ENCODE measurements at regions not wholly inside any gene's neighbourhood (a gene's known extent, or its start where the extent isn't known, plus 50 kb on each side); places are given as distances from the start of the nearest gene placed in this dataset.

DNA sequence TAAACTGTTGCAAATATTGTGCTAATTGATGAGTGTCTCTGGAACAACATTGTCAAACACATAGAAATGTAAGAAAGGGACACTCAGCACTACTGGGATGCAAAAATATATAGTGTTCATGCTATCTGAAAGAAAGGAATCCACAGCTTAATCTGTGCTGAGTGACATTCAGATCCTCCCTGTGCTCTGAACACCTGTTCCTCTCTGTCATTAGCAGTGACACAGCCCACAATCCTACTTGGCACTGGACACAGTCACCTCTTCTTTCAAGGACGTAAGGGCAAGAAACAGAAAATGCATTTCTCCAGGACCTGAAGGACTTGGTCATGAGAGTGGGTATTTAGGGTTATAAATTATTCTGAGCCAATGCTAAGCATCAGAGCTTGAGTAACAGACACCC lies 121.4 kb upstream of the SV2C start:
- Mint-ChIP-seq H3K9me3 (peaks cover 16% of the 10 kb centered on the region), H3K27me3 (ENCODE audit: low read depth) (no peaks in the 10 kb centered on the region), H3K27ac (no peak overlapping the region), H3K36me3 (ENCODE audit: low read depth) (no peaks in the 10 kb centered on the region), H3K4me1 (no peaks in the 10 kb centered on the region), H3K4me3 (no peak overlapping the region)
- TF ChIP-seq, protein P1, sequence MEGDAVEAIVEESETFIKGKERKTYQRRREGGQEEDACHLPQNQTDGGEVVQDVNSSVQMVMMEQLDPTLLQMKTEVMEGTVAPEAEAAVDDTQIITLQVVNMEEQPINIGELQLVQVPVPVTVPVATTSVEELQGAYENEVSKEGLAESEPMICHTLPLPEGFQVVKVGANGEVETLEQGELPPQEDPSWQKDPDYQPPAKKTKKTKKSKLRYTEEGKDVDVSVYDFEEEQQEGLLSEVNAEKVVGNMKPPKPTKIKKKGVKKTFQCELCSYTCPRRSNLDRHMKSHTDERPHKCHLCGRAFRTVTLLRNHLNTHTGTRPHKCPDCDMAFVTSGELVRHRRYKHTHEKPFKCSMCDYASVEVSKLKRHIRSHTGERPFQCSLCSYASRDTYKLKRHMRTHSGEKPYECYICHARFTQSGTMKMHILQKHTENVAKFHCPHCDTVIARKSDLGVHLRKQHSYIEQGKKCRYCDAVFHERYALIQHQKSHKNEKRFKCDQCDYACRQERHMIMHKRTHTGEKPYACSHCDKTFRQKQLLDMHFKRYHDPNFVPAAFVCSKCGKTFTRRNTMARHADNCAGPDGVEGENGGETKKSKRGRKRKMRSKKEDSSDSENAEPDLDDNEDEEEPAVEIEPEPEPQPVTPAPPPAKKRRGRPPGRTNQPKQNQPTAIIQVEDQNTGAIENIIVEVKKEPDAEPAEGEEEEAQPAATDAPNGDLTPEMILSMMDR (IDR thresholded peaks at IDR 0.05; ENCODE audit: unreplicated experiment in 3 of 3), result no peak

DNA sequence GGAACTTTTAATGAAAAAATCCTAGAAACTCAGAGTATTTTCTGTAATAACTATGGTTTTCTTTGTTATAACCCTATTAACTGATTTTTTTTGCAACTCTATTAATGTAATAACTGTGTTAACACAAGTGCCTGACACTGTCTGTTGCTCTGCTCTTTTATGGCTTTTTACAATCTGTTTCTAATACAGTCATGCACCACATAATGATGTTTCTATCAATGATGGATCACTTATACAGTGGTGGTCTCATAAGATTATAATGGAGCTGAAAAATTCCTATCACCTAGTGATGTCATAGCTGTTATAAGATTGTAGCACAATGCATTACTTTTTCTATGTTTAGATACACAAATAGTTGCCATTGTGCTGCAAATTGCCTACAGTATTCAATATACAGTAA lies 123.1 kb upstream of the SV2C start:
- H3K4me1 Mint-ChIP-seq, result no peaks in the 10 kb centered on the region
- H3K27ac Mint-ChIP-seq, result no peak overlapping the region
- TF ChIP-seq, protein P1 (IDR thresholded peaks at IDR 0.05; ENCODE audit: unreplicated experiment in 3 of 3), result no peak
- H3K9me3 Mint-ChIP-seq, result peaks cover 9% of the 10 kb centered on the region
- no peak overlapping the region for H3K4me3 Mint-ChIP-seq
- H3K27me3 Mint-ChIP-seq (ENCODE audit: low read depth), result no peaks in the 10 kb centered on the region
- H3K36me3 Mint-ChIP-seq (ENCODE audit: low read depth), result no peaks in the 10 kb centered on the region

DNA sequence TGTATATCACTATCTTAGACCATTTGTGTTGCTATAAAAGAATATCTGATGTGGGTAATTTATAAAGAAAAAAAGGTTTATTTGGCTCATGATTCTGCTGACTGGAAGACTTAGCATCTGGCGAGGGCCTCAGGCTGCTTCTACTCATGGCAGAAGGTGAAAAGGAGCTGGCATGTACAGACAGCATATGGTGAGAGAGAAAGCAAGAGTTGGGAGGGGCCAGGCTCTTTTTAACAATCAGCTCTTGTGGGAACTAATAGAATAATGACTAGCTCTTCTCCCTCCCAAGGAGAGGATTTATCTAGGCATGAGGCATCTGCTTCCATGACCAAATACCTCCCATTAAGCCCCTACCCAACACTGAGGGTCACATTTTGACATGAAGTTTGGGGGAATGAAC lies 130.2 kb upstream of the SV2C start:
- Mint-ChIP-seq H3K9me3 (peaks cover 16% of the 10 kb centered on the region), H3K4me1 (no peaks in the 10 kb centered on the region), H3K27ac (no peak overlapping the region), H3K36me3 (ENCODE audit: low read depth) (no peaks in the 10 kb centered on the region), H3K27me3 (ENCODE audit: low read depth) (no peaks in the 10 kb centered on the region), H3K4me3 (no peak overlapping the region)
- TF ChIP-seq, protein P1 (IDR thresholded peaks at IDR 0.05; ENCODE audit: unreplicated experiment in 3 of 3), result no peak

DNA sequence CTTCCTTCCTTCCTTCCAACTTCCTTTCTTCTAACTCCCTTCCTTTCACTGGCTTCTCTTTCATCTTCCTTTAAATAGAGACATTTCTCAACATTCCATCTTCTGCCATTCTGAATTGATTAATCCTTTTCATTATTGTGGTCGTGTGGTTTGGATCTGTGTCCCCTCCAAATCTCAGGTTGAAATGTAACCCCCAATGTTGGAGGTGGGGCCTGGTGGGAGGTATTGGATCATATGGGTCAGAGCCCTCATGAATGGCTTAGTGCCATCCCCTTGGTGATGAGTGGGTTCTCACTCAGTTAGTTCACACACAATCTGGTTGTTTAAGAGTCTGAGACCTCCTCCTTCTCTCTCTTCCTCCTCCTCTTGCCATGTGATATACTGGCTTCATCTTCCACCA lies 130.9 kb upstream of the SV2C start:
- Mint-ChIP-seq H3K9me3 (peaks cover 16% of the 10 kb centered on the region), H3K4me1 (no peaks in the 10 kb centered on the region), H3K36me3 (ENCODE audit: low read depth) (no peaks in the 10 kb centered on the region), H3K27me3 (ENCODE audit: low read depth) (no peaks in the 10 kb centered on the region), H3K4me3 (no peak overlapping the region), H3K27ac (no peak overlapping the region)
- TF ChIP-seq, protein P1 (IDR thresholded peaks at IDR 0.05; ENCODE audit: unreplicated experiment in 3 of 3), result no peak

DNA sequence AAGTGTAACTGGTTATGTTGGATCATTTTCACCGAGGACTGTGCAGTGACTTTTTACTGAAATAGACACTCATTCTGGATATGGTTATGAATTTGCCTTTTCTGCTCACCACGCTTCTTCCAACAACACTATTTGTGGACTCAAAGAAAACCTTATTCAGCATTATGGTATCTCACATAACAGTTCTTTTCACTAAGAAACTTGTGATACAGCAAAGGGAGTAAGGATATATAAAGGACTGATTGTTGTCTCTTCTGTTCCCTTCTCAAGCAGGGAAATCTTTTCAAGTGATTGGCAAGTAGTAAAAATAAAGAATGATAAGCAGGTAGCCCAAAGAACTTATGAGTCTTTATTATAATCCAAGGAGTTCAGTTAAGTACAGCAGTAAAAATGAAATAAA lies 131.5 kb upstream of the SV2C start:
- Mint-ChIP-seq H3K9me3 (peaks cover 13% of the 10 kb centered on the region), H3K4me1 (no peaks in the 10 kb centered on the region), H3K27ac (no peak overlapping the region), H3K27me3 (ENCODE audit: low read depth) (no peaks in the 10 kb centered on the region), H3K4me3 (no peak overlapping the region), H3K36me3 (ENCODE audit: low read depth) (no peaks in the 10 kb centered on the region)
- TF ChIP-seq, protein P1 (IDR thresholded peaks at IDR 0.05; ENCODE audit: unreplicated experiment in 3 of 3), result no peak

DNA sequence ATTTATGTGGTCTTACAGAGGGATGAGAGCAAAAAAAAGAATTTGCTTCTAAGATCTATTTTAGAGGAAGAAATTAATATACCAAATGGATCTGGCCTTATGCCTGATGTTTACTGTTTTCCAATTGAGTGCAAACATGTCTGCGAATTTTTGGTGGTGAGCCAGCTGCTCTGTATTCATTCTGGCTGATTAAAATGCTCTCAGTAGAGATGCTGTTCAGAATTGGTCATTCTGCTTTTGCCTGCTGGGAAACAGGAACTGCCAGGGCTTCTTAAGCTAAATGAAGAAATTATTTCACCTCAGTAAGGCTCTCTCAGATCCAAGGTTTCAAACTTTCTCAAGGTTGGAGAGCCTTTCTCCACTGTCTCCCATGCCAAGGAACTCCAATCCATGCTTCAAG lies 132.0 kb upstream of the SV2C start:
- no peaks in the 10 kb centered on the region for H3K4me1 Mint-ChIP-seq
- peaks cover 13% of the 10 kb centered on the region for H3K9me3 Mint-ChIP-seq
- TF ChIP-seq, protein P1 (IDR thresholded peaks at IDR 0.05; ENCODE audit: unreplicated experiment in 3 of 3), result no peak
- H3K36me3 Mint-ChIP-seq (ENCODE audit: low read depth), result no peaks in the 10 kb centered on the region
- no peak overlapping the region for H3K4me3 Mint-ChIP-seq
- H3K27ac Mint-ChIP-seq, result no peak overlapping the region
- H3K27me3 Mint-ChIP-seq (ENCODE audit: low read depth), result peaks cover 3% of the 10 kb centered on the region
